SK-N-SH (cell line): ENCODE measurements at regions not wholly inside any gene's neighbourhood (a gene's known extent, or its start where the extent isn't known, plus 50 kb on each side); places are given as distances from the start of the nearest gene placed in this dataset.

ENCODE experiments used
- CTCF ChIA-PET: fragments of 300-600, 350-600 bp; formaldehyde crosslinking; extraction: SDS; loops from one replicate; lab custom pipeline; 2021; lab: Yijun Ruan, JAX
- POLR2A ChIA-PET: fragments of 350-600 bp; sonication (Branson Sonifier 250); formaldehyde crosslinking; extraction: SDS; loops from one replicate; lab custom pipeline; 2020; ENCODE audit warnings: antibody characterized with exemption, inconsistent platforms; lab: Yijun Ruan, JAX
- DNase-seq: peaks from one replicate; pipeline ENCODE4 v3.0.0; 2012
- H2AFZ ChIP-seq: fragments of 200-600 bp; sonication (generic); 2 replicates; pipeline ENCODE4 v1.8.1; 2016; ENCODE audit warnings: antibody characterized with exemption, mild to moderate bottlenecking, low read depth
- H3F3A ChIP-seq: fragments of 200-600 bp; sonication (generic); replicated peaks from 2 replicates; pipeline ENCODE3; 2016; ENCODE audit warnings: antibody characterized with exemption, mild to moderate bottlenecking; ENCODE audit not compliant: insufficient read depth
- H3K27ac ChIP-seq, 2 experiments: fragments of 200-500 bp in 1 of 2; fragments of 200-600 bp in 1 of 2; sonication (Bioruptor generic) in 1 of 2; sonication (generic), shearing (Covaris generic) in 1 of 2; 2 replicates each; pipeline versions ENCODE4 v1.5.1 to v1.6.1; 2014 to 2016; ENCODE audit warnings: low read depth in 2 of 2, inconsistent platforms in 1 of 2, low read length in 1 of 2, mild to moderate bottlenecking in 1 of 2, mixed read lengths in 1 of 2
- H3K27me3 ChIP-seq: fragments of 200-600 bp; sonication (generic), shearing (Covaris generic); 2 replicates; pipeline ENCODE4 v1.6.1; 2016; ENCODE audit warnings: mixed run types; ENCODE audit not compliant: insufficient read depth
- H3K36me3 ChIP-seq, 2 experiments: fragments of 200-500 bp in 1 of 2; fragments of 200-600 bp in 1 of 2; sonication (Bioruptor generic) in 1 of 2; sonication (generic) in 1 of 2; replicated peaks in 1 of 2; 2 replicates each; pipeline versions ENCODE3 to v1.5.1; 2014 to 2016; ENCODE audit warnings: low read length in 1 of 2, mild to moderate bottlenecking in 1 of 2; ENCODE audit not compliant: insufficient read depth in 2 of 2, control insufficient read depth in 1 of 2
- H3K4me1 ChIP-seq, 2 experiments: fragments of 200-500 bp in 1 of 2; fragments of 200-600 bp in 1 of 2; sonication (Bioruptor generic) in 1 of 2; sonication (generic), shearing (Covaris generic) in 1 of 2; 2 replicates each; pipeline versions ENCODE4 v1.5.1 to v1.6.1; 2014 to 2016; ENCODE audit warnings: low read depth in 1 of 2, low read length in 1 of 2, mixed run types in 1 of 2; ENCODE audit not compliant: insufficient read depth in 2 of 2, control insufficient read depth in 1 of 2
- H3K4me2 ChIP-seq: fragments of 200-600 bp; sonication (generic), shearing (Covaris generic); 2 replicates; pipeline ENCODE4 v1.6.1; 2017; ENCODE audit warnings: mixed run types
- H3K4me3 ChIP-seq, 2 experiments: fragments of 200-500 bp in 1 of 2; fragments of 200-600 bp in 1 of 2; sonication (Bioruptor generic) in 1 of 2; sonication (generic), shearing (Covaris generic) in 1 of 2; 2 replicates each; pipeline versions ENCODE4 v1.5.1 to v1.8.1; 2014 to 2016; ENCODE audit warnings: low read depth in 2 of 2, inconsistent platforms in 1 of 2, low read length in 1 of 2, mild to moderate bottlenecking in 1 of 2, mixed read lengths in 1 of 2, moderate library complexity in 1 of 2
- H3K79me2 ChIP-seq: fragments of 200-600 bp; sonication (generic); 2 replicates; pipeline ENCODE4 v1.8.1; 2017; ENCODE audit warnings: mild to moderate bottlenecking; ENCODE audit not compliant: insufficient read depth
- H3K9ac ChIP-seq: fragments of 200-600 bp; sonication (generic); 2 replicates; pipeline ENCODE4 v1.6.1; 2017; ENCODE audit warnings: mixed run types
- H3K9me2 ChIP-seq: fragments of 200-600 bp; sonication (generic); 2 replicates; pipeline ENCODE4 v1.6.1; 2017; ENCODE audit warnings: mixed run types
- H3K9me3 ChIP-seq: fragments of 200-600 bp; sonication (generic); 2 replicates; pipeline ENCODE4 v1.6.1; 2017; ENCODE audit warnings: mixed run types, mild to moderate bottlenecking, moderate library complexity
- H4K20me1 ChIP-seq: fragments of 200-600 bp; sonication (generic); 2 replicates; pipeline ENCODE4 v1.6.1; 2017; ENCODE audit warnings: mild to moderate bottlenecking, mixed run types; ENCODE audit not compliant: insufficient read depth
- CHD2 ChIP-seq: fragments of 150-350 bp; IDR thresholded peaks from 2 replicates; pipeline ENCODE4 v1.6.1; 2018; ENCODE audit warnings: low read length; ENCODE audit not compliant: partially characterized antibody
- ELF1 ChIP-seq: IDR thresholded peaks from 2 replicates; pipeline ENCODE4 v1.4.0; 2012
- FOSL2 ChIP-seq: IDR thresholded peaks from 2 replicates; pipeline ENCODE4 v1.4.0; 2012; ENCODE audit warnings: low read depth, mild to moderate bottlenecking, moderate library complexity, borderline replicate concordance
- FOXJ3 ChIP-seq: sonication (generic); formaldehyde crosslinking; IDR thresholded peaks from 2 replicates; pipeline ENCODE4 v1.5.1; 2020; ENCODE audit warnings: mild to moderate bottlenecking, missing genetic modification reagents
- FOXM1 ChIP-seq: IDR thresholded peaks from 2 replicates; pipeline ENCODE4 v1.4.0; 2012; ENCODE audit warnings: low read depth, mild to moderate bottlenecking
- GATA2 ChIP-seq: sonication (generic); formaldehyde crosslinking; IDR thresholded peaks from 2 replicates; pipeline ENCODE4 v1.5.0; 2020; ENCODE audit warnings: mild to moderate bottlenecking, missing genetic modification reagents
- IRF3 ChIP-seq: fragments of 150-350 bp; IDR thresholded peaks from 2 replicates; pipeline ENCODE4 v1.6.1; 2016; ENCODE audit warnings: mild to moderate bottlenecking, low read depth, low read length
- JUND ChIP-seq: IDR thresholded peaks from 2 replicates; pipeline ENCODE4 v1.4.0; 2012
- MAX ChIP-seq: IDR thresholded peaks from 2 replicates; pipeline ENCODE4 v1.4.0; 2012; ENCODE audit warnings: low read depth
- POLR2AphosphoS5 ChIP-seq: IDR thresholded peaks from 2 replicates; pipeline ENCODE4 v1.6.1; 2012; ENCODE audit warnings: low read depth, low read length
- RAD21 ChIP-seq: IDR thresholded peaks from 2 replicates; pipeline ENCODE4 v1.6.1; 2012; ENCODE audit warnings: mild to moderate bottlenecking, low read length
- RCOR1 ChIP-seq: fragments of 150-350 bp; IDR thresholded peaks from 2 replicates; pipeline ENCODE4 v1.6.1; 2017; ENCODE audit warnings: antibody characterized with exemption, low read length
- RFX5 ChIP-seq: IDR thresholded peaks from 2 replicates; pipeline ENCODE4 v1.6.1; 2012; ENCODE audit warnings: mild to moderate bottlenecking, improper control_type of control experiment, low read length
- RXRA ChIP-seq: IDR thresholded peaks from 2 replicates; pipeline ENCODE4 v1.4.0; 2012; ENCODE audit warnings: low read depth, mild to moderate bottlenecking, borderline replicate concordance
- SIN3A ChIP-seq: IDR thresholded peaks from 2 replicates; pipeline ENCODE4 v1.6.1; 2012; ENCODE audit warnings: low read depth, mild to moderate bottlenecking, low read length, moderate library complexity, borderline replicate concordance
- TAF1 ChIP-seq: IDR thresholded peaks from 2 replicates; pipeline ENCODE4 v1.6.1; 2012; ENCODE audit warnings: low read depth, mild to moderate bottlenecking, low read length, moderate library complexity, borderline replicate concordance
- YY1 ChIP-seq: IDR thresholded peaks from 2 replicates; pipeline ENCODE4 v1.4.0; 2012; ENCODE audit warnings: low read depth, mild to moderate bottlenecking
- WGBS: methylation state at CpG from one replicate; pipeline ENCODE4 v1.1.6; 2017; ENCODE audit warnings: low lambda C conversion rate; 5-methylcytosine and 5-hydroxymethylcytosine counted together
- small RNA-seq, 7 experiments: library from RNA; depleted of rRNA; stranded (forward); fragments of <200 nt; gene quantifications; one replicate each; pipeline ENCODE3, GENCODE V24; 2012

GRCh38 chr18:72940509-72940908, 72.7 kb upstream of the NETO1 start (continued):
- TF ChIP-seq GATA2 (CRISPR knock-in tag): no peak
- no peak for TF ChIP-seq FOXM1
- no peak for TF ChIP-seq POLR2AphosphoS5
- TF ChIP-seq YY1: no peak

- POLR2A ChIA-PET: no interaction called here
- no peaks in the 10 kb centered on the region for H3K36me3 ChIP-seq
- no peak overlapping the region for H3K4me2 ChIP-seq
- H3F3A ChIP-seq: no peaks in the 10 kb centered on the region
- no peaks in the 10 kb centered on the region for H3K27me3 ChIP-seq
- 2% methylated on average over 4 of the region's 4 CpGs for WGBS
- TF ChIP-seq RFX5 (no peak), IRF3 (no peak), CHD2 (no peak), TAF1 (no peak), MAX (no peak), RAD21 (no peak), RCOR1 (no peak), SIN3A (no peak), RXRA (no peak), FOSL2 (no peak)
- TF ChIP-seq, all 33 proteins: peak for 0
- CTCF ChIA-PET: no interaction called here
- Histone ChIP-seq H3K79me2 (no peaks in the 10 kb centered on the region), H3K27ac (no peak overlapping the region), H2AFZ (no peak overlapping the region), H3K9ac (no peak overlapping the region), H3K9me3 (no peaks in the 10 kb centered on the region), H4K20me1 (no peaks in the 10 kb centered on the region), H3K4me3 (no peak overlapping the region), H3K9me2 (no peaks in the 10 kb centered on the region), H3K4me1 (no peaks in the 10 kb centered on the region)
- no peak for DNase-seq
Observed at GRCh38 chr18:72935744-72936143, 68.0 kb upstream of the NETO1 start.

DNA sequence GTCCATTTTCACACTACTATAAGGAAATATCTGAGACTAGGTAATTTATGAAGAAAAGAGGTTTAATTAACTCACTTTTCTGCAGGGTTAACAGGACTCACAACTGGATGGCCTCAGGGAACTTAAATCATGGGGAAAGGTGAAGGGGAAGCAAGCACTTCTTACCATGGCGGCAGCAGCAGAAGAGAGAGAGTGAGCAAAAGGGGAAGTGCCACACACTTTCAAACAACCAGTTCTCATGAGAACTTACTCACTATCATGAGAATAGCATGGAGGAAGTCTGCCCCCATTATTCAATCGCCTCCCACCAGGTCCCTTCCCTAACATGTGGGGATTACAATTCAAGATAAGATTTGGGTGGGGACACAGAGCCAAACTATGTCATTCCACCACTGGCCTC, 55.1 kb upstream of the NETO1 start:
- H3K36me3 ChIP-seq: no peaks in the 10 kb centered on the region
- H3K9ac ChIP-seq: no peak overlapping the region
- H3K4me2 ChIP-seq: no peak overlapping the region
- TF ChIP-seq RCOR1 (no peak), MAX (no peak), CHD2 (no peak), FOSL2 (no peak), JUND (no peak), TAF1 (no peak), YY1 (no peak), FOXJ3 (CRISPR knock-in tag) (no peak), ELF1 (no peak)
- H3K9me2 ChIP-seq: no peaks in the 10 kb centered on the region
- H3K9me3 ChIP-seq: no peaks in the 10 kb centered on the region
- CTCF ChIA-PET: no interaction called here
- DNase-seq: no peak
- H2AFZ ChIP-seq: no peak overlapping the region
- no peaks in the 10 kb centered on the region for H4K20me1 ChIP-seq
- H3K4me3 ChIP-seq: no peak overlapping the region
- H3K27me3 ChIP-seq: no peaks in the 10 kb centered on the region
- H3K79me2 ChIP-seq: no peaks in the 10 kb centered on the region
- POLR2A ChIA-PET: no interaction called here
- H3K4me1 ChIP-seq: no peaks in the 10 kb centered on the region
- H3K27ac ChIP-seq: no peak overlapping the region
- H3F3A ChIP-seq: no peaks in the 10 kb centered on the region
- 5% methylated on average over 2 of the region's 2 CpGs for WGBS

Small RNAs in the stretch of these regions (small RNA-seq; reads per million reads assigned to genes)
- 0 reads per million in 7 experiments for gene RN7SL401P
